PC-9 (cell line): ENCODE measurements at regions not wholly inside any gene's neighbourhood (a gene's known extent, or its start where the extent isn't known, plus 50 kb on each side); places are given as distances from the start of the nearest gene placed in this dataset.

Experiments used
- BruUV-seq: library from RNA; stranded (reverse); fragments of 400-500 nt; replicated peaks from 2 replicates; lab custom pipeline; 2021; lab: Mats Ljungman, UMichigan
- CTCF ChIA-PET: fragments of 300-600 bp; sonication (Branson Sonifier 250); formaldehyde crosslinking; loops from one replicate; lab custom pipeline; 2022; ENCODE audit warnings: antibody characterized with exemption; lab: Charles Lee
- POLR2A ChIA-PET: fragments of 300-600 bp; sonication (Branson Sonifier 250); formaldehyde crosslinking; loops from one replicate; lab custom pipeline; 2022; ENCODE audit warnings: antibody characterized with exemption; ENCODE audit not compliant: unreplicated experiment; lab: Charles Lee
- DNase-seq, 2 experiments: peaks; one replicate each; pipeline versions ENCODE4 v3.0.0 to v3.0.0-alpha.2; 2015 to 2022; ENCODE audit warnings: mixed read lengths in 1 of 2
- H2AFZ ChIP-seq: fragments of 200-600 bp; sonication (generic); 2 replicates; pipeline ENCODE4 v1.8.1; 2017; ENCODE audit warnings: antibody characterized with exemption
- H3F3A ChIP-seq: fragments of 200-600 bp; sonication (generic); 2 replicates; pipeline ENCODE4 v1.8.1; 2017; ENCODE audit warnings: antibody characterized with exemption, mild to moderate bottlenecking, low read depth; ENCODE audit not compliant: insufficient read depth
- H3K27ac ChIP-seq: fragments of 200-600 bp; sonication (generic); 2 replicates; pipeline ENCODE4 v1.6.1; 2016; ENCODE audit warnings: mixed run types
- H3K27me3 ChIP-seq: fragments of 200-600 bp; sonication (generic); 2 replicates; pipeline ENCODE4 v1.6.1; 2016; ENCODE audit warnings: low read depth, mixed run types; ENCODE audit not compliant: insufficient read depth
- H3K36me3 ChIP-seq: fragments of 200-600 bp; sonication (generic); 2 replicates; pipeline ENCODE4 v1.6.1; 2016; ENCODE audit warnings: low read depth, mixed run types
- H3K4me1 ChIP-seq: fragments of 200-600 bp; sonication (generic); replicated peaks from 2 replicates; pipeline ENCODE4 v1.6.1; 2016; ENCODE audit warnings: mixed run types; ENCODE audit not compliant: insufficient read depth
- H3K4me2 ChIP-seq: fragments of 200-600 bp; sonication (generic); 2 replicates; pipeline ENCODE4 v1.6.1; 2017; ENCODE audit warnings: mixed run types
- H3K4me3 ChIP-seq: fragments of 200-600 bp; sonication (generic); 2 replicates; pipeline ENCODE4 v1.6.1; 2016; ENCODE audit warnings: mixed run types
- H3K79me2 ChIP-seq: fragments of 200-600 bp; sonication (generic); 2 replicates; pipeline ENCODE4 v1.6.1; 2017; ENCODE audit warnings: low read depth, mixed run types
- H3K9me2 ChIP-seq: fragments of 200-600 bp; sonication (generic); 2 replicates; pipeline ENCODE4 v1.8.1; 2017; ENCODE audit warnings: mild to moderate bottlenecking; ENCODE audit not compliant: insufficient read depth
- H3K9me3 ChIP-seq: fragments of 200-600 bp; sonication (generic); 2 replicates; pipeline ENCODE4 v1.8.1; 2016; ENCODE audit warnings: low read depth; ENCODE audit not compliant: insufficient read depth
- H4K20me1 ChIP-seq: fragments of 200-600 bp; sonication (generic); 2 replicates; pipeline ENCODE4 v1.8.1; 2017; ENCODE audit not compliant: insufficient read depth
- CTCF ChIP-seq: fragments of 200-600 bp; sonication (generic); conservative IDR thresholded peaks from 2 replicates; pipeline ENCODE4 v1.6.1; 2017; ENCODE audit warnings: mixed run types, antibody characterized with exemption, mild to moderate bottlenecking, moderate library complexity
- EZH2 ChIP-seq: fragments of 200-600 bp; sonication (generic); IDR thresholded peaks from 2 replicates; pipeline ENCODE4 v1.8.0; 2017; ENCODE audit warnings: antibody characterized with exemption, low read depth
- intact Hi-C: fragments of 100-400 bp; cut with micrococcal nuclease; formaldehyde crosslinking; loops from one replicate; pipeline ENCODE4 v1.10.0; 2022; ENCODE audit not compliant: unreplicated experiment

DNA sequence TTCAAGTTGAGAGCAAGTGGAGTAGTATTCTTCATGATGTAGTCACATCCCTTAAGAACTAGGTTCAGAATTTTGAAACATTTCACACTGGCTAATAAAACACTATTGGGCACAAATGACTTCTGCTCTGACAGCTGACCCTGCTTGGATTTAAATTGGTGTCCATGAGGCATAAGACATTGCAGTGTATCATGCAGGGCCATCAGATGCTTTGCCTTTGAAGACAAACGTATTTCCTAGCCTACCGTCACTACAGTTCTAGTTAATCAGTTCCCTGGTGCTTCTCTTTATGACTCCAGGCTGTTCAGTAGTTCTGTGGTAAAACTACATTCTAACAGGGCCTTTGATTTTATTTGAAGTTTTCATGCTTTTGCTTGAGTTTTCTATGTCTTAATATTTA lies 168.5 kb upstream of the ZNF804B start:
- no peaks in the 10 kb centered on the region for H3F3A ChIP-seq
- H4K20me1 ChIP-seq, result no peaks in the 10 kb centered on the region
- H3K27me3 ChIP-seq, result no peaks in the 10 kb centered on the region
- intact Hi-C loops, result no loop called here
- POLR2A ChIA-PET, result no interaction called here
- no peak overlapping the region for H3K4me2 ChIP-seq
- no peaks in the 10 kb centered on the region for H3K4me1 ChIP-seq
- no TSS peak for BruUV-seq
- H3K9me2 ChIP-seq, result no peaks in the 10 kb centered on the region
- H3K79me2 ChIP-seq, result no peaks in the 10 kb centered on the region
- H3K36me3 ChIP-seq, result no peaks in the 10 kb centered on the region
- no peak overlapping the region for H3K27ac ChIP-seq
- TF ChIP-seq CTCF (no peak), EZH2 (no peak)
- DNase-seq, result no peak
- H3K9me3 ChIP-seq, result no peaks in the 10 kb centered on the region
- CTCF ChIA-PET, result no interaction called here
- no peak overlapping the region for H3K4me3 ChIP-seq
- no peak overlapping the region for H2AFZ ChIP-seq

DNA sequence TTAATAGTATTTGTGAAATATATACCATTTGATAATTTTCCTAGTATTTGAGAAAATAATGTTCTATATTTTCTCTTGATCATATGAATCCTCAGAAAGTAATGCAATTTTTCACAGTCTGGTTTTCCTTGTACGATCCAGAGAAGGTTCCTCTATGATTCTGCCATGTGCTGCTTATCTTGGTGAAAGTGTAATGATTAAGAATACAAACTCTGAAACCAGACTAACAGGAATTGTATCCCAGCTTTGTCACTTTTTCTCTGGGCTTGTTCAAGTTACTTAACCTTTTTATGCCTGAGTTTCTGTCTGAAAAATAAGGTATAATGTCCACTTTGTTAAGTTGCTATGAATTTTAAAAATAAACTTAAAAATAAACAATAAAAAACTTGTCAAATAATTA lies 169.6 kb upstream of the ZNF804B start:
- CTCF ChIA-PET, result no interaction called here
- Histone ChIP-seq H3F3A (no peaks in the 10 kb centered on the region), H3K36me3 (no peaks in the 10 kb centered on the region), H3K27me3 (no peaks in the 10 kb centered on the region), H2AFZ (no peak overlapping the region), H3K9me3 (no peaks in the 10 kb centered on the region), H4K20me1 (no peaks in the 10 kb centered on the region), H3K9me2 (no peaks in the 10 kb centered on the region), H3K79me2 (no peaks in the 10 kb centered on the region), H3K4me1 (no peaks in the 10 kb centered on the region), H3K4me3 (no peak overlapping the region), H3K4me2 (no peak overlapping the region), H3K27ac (no peak overlapping the region)
- intact Hi-C loops, result no loop called here
- BruUV-seq, result no TSS peak
- no peak for TF ChIP-seq EZH2
- TF ChIP-seq CTCF, result no peak
- POLR2A ChIA-PET, result no interaction called here
- DNase-seq, result peak in 1 of 2 experiments; percentile 34

DNA sequence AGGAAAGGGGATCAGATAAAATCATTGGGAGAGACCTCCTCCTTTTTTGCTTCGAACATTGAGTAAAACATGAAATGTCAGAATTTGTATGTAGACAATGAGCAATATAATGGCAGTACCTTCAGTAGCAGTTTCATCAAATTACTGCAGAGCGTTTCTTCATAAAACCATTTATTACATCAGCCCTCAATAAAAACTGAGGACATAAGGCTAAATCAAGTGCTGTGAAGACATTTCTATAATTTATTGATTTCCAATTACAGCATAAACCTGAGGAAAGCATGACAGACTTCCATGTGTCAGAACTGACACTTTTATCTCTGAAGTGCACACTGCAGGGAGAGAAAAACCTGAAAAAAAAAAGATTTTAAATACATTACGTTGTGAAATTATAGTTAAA lies 172.6 kb upstream of the ZNF804B start:
- no peak overlapping the region for H3K4me2 ChIP-seq
- no peak for TF ChIP-seq EZH2
- TF ChIP-seq CTCF, result no peak
- H3F3A ChIP-seq, result no peaks in the 10 kb centered on the region
- H4K20me1 ChIP-seq, result no peaks in the 10 kb centered on the region
- H3K4me1 ChIP-seq, result no peaks in the 10 kb centered on the region
- DNase-seq, result no peak
- no peaks in the 10 kb centered on the region for H3K79me2 ChIP-seq
- no peaks in the 10 kb centered on the region for H3K9me3 ChIP-seq
- no peak overlapping the region for H3K27ac ChIP-seq
- intact Hi-C loops, result no loop called here
- no peaks in the 10 kb centered on the region for H3K36me3 ChIP-seq
- no peaks in the 10 kb centered on the region for H3K9me2 ChIP-seq
- no peak overlapping the region for H2AFZ ChIP-seq
- no peaks in the 10 kb centered on the region for H3K27me3 ChIP-seq
- POLR2A ChIA-PET, result no interaction called here
- no peak overlapping the region for H3K4me3 ChIP-seq
- no TSS peak for BruUV-seq
- CTCF ChIA-PET, result no interaction called here
